Fibroblast of skin of right biceps (primary cell): ENCODE measurements at regions not wholly inside any gene's neighbourhood (a gene's known extent, or its start where the extent isn't known, plus 50 kb on each side); places are given as distances from the start of the nearest gene placed in this dataset.
"Not testable (repeated sequence)": the region's sequence is repeated elsewhere in the genome, so short reads cannot be mapped to it uniquely, and the experiment has no call there.

Experiments used
- DNase-seq: peaks from one replicate; pipeline ENCODE4 v3.0.0-alpha.2; 2013

GRCh38 chr6:116982401-116982800 is 105.4 kb downstream of the RFX6 start:
- no peak for DNase-seq

DNA sequence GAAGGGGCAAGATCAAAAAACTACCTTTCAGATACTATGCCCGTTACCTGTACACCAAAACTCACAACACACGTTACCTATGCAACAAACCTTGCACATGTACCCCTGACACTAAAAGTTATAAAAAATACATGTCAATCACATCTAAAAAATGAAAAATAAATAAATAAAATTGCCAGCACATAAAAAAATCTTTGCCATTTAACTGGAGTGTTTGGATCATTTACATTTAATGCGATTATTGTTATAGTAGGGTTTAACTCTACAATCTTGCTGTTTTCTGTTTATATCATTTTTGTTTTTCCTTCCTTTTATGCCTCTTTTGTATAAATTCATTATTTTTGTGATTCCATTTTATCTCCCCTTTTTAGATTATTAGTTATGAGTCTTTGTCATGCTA is 106.3 kb downstream of the RFX6 start:
- no peak for DNase-seq

DNA sequence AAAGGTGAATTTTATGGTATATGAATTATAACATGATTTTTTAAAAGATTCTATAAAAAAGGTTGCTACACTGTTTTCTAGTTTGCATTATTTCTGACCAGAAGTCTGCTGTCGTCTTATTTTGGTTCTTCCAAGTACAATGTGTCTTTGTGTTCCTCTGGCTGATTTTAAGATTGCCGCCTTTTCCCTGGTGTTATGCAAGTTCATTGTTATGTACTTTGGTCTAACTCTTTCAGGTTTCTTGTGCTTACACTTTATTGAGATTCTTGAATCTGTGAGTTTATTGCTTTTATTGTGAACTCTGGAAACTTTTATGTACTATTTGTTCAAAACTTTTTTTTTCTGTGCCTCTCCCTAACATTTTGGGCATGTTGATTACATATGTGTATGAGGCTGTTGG is 109.8 kb downstream of the RFX6 start:
- no peak for DNase-seq

GRCh38 chr6:116990679-116991078 is 113.6 kb downstream of the RFX6 start:
- no peak for DNase-seq

GRCh38 chr6:116992546-116992945 is 115.5 kb downstream of the RFX6 start:
- no peak for DNase-seq

GRCh38 chr6:116994447-116994846 is 117.4 kb downstream of the RFX6 start:
- DNase-seq: no peak

DNA sequence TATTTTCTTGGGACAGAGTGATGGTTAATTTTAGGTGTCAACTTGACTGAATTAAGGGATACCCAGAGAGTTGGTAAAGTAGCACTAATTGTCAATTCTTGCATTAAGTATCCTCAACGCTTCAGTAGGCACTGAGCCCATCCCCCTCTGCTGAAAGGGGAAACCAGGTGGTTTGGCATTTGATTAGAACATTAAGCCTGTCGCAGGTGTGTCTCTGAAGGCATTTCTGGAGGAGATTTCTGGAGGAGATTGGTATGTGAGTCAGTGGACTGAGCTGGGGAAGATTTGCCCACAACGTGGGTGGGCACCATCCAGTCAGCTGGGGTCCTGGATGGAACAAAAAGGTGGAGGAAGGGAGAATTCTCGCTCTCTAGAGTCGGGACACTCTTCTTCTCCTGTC is 119.8 kb downstream of the RFX6 start:
- no peak for DNase-seq

DNA sequence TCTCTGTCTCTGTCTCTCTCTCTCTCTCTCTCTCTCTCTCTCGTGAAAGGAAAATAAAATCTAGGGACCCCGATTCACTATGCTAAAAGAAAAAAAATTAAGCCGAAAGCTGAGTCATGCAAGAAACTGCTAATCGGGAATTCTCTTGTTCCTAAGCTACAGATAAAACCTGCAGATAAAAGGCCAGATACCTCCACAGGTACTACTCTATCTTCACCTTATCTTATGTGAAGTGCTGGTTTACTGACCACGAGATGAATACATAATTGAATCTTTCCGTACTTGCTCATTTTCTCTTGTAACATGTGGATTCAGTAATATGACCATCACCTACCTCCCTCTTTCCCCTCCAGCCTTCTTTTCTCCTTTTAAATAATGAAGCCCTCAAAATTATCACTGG is 120.5 kb downstream of the RFX6 start:
- no peak for DNase-seq

GRCh38 chr6:117007659-117008058 is 130.6 kb downstream of the RFX6 start:
- DNase-seq: no peak

- no peak for DNase-seq
These were observed 131.6 kb downstream of the RFX6 start for GRCh38 chr6:117008618-117009017.

DNA sequence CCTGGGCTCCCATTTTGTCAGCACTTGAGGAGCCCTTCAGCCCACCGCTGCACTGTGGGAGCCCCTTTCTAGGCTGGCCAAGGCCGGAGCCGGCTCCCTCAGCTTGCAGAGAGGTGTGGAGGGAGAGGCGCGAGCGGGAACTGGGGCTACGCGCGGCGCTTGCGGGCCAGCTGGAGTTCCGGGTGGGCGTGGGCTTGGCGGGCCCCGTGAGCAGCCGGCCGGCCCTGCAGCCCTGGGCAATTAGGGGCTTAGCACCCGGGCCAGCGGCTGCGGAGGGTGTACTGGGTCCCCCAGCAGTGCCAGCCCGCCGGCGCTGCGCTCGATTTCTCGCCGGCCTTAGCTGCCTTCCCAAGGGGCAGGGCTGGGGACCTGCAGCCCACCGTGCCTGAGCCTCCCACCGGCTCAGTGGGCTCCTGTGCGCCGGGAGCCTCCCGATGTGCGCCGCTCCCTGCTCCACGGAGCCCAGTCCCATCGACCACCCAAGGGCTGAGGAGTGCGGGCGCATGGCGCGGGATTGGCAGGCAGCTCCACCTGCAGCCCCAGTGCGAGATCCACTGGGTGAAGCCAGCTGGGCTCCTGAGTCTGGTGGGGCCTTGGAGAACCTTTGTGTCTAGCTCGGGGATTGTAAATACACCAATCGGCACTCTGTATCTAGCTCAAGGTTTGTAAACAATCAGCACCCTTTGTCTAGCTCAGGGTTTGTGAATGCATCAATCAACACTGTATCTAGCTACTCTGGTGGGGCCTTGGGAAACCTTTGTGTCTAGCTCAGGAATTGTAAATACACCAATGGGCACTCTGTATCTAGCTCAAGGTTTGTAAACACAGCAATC is 137.8 kb downstream of the RFX6 start:
- not testable (repeated sequence) for DNase-seq

GRCh38 chr6:117015474-117015804 is 138.4 kb downstream of the RFX6 start:
- not testable (repeated sequence) for DNase-seq

DNA sequence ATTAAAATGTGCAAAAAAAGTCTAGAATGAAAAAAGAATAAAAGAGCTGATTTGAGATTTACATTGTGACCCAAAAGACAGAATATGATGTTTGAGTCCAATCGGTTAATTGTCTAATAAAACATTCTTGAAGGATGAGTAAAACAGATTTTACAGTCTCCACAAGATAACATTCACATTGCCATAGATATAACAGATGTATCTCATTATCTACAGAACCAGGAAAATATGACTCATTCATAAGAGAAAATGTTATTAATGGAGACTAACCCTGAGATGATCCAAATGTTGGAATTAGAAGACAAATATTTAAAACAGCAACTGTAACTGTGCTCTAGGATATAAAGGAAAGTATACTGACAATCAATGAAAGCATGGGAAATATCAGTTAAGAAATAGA is 141.7 kb downstream of the RFX6 start:
- peak; percentile 1 for DNase-seq

- no peak for DNase-seq
These were observed 145.7 kb downstream of the RFX6 start for GRCh38 chr6:117022774-117023173.

- DNase-seq: no peak
These were observed 148.3 kb downstream of the RFX6 start for GRCh38 chr6:117025310-117025709.

GRCh38 chr6:117028256-117028655 is 151.2 kb downstream of the RFX6 start:
- no peak for DNase-seq

GRCh38 chr6:117034547-117034946 is 157.5 kb downstream of the RFX6 start:
- DNase-seq: no peak

- no peak for DNase-seq
These were observed 157.9 kb downstream of the RFX6 start for GRCh38 chr6:117034971-117035370.

DNA sequence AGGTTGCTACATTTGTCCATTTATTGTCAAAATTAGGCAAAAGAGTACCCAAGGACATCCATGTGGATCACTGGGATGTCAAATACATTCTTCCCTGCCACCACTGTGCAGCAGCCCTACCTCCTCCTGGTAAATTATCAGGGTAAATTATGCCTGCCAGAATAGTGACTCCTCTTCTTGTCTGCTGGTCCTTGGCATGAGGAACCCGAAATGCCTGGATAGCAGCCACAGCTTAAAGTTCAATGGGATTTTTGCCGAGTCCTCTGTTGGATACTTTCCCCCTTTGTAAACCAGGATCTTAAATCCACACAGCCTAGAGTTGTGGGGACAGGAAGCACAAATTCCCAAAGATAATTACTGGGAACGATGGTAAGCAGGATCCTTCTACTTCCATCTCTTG is 173.3 kb downstream of the RFX6 start:
- no peak for DNase-seq

DNA sequence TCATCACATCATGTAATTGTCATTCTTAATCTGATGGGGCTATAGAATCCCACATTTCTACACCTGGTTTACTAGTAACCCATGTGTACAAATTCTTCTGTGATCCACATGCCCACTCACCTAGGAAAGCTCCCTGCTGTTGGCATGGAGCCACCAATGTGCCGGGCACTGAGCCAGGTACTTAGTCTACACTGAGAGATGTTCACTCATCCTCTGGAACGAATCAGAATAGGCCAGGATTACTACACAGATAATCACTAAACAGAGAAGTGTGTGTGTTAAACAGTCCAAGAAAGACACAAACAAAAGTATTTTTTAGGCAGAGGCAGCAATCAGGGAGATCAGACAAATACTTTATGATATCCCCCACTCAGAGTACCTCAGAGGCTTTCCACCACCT is 193.2 kb upstream of the VGLL2 start:
- DNase-seq: no peak

DNA sequence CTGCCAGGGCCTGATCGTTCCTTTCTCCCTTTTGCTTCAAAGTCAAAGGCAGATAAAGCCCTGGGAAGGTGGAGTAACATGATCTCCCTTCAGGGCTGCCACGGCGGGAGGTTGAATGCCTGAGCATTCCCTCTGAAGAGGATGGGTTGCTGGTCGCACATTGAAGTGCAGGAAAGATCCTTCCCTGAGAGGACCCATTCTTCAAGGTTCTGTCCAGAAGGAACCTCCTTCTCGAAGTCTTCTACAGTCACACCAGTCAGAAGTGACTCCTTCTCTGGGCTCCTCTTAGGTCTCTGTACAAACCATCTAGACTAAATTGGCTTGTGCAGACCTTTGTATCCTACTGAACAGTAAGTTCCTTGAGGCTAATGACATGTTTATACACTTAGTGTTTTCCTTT is 192.6 kb upstream of the VGLL2 start:
- DNase-seq: no peak

GRCh38 chr6:117074672-117075071 is 190.7 kb upstream of the VGLL2 start:
- DNase-seq: no peak

GRCh38 chr6:117075218-117075617 is 190.1 kb upstream of the VGLL2 start:
- no peak for DNase-seq

- DNase-seq: no peak
These were observed 189.3 kb upstream of the VGLL2 start for GRCh38 chr6:117076076-117076475.

DNA sequence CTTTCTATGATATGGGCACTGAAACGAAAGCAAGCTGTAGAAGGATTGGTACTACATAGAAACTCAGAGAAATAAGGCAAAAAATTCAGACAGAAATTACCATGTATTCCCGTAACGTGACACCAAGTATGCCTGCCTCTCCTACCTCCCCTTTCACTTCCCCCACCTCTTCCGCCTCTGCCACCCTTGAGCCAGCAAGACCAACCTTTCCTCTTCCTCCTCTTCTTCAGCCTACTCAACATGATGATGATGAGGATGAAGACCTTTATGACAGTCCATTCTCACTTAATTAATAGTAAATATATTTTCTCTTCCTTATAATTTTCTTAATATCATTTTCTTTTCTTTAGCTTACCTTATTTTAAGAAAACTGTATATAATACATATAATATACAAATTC is 188.1 kb upstream of the VGLL2 start:
- no peak for DNase-seq
